HG02759 (cell line): ENCODE measurements at regions not wholly inside any gene's neighbourhood (a gene's known extent, or its start where the extent isn't known, plus 50 kb on each side); places are given as distances from the start of the nearest gene placed in this dataset.
"Not testable (repeated sequence)": the region's sequence is repeated elsewhere in the genome, so short reads cannot be mapped to it uniquely, and the experiment has no call there.

Source experiments
- ATAC-seq: cut with Tn5 transposase; IDR thresholded peaks from one replicate; pipeline ENCODE4 v1.9.1; 2021; ENCODE audit warnings: mild to moderate bottlenecking, moderate library complexity; ENCODE audit not compliant: unreplicated experiment

DNA sequence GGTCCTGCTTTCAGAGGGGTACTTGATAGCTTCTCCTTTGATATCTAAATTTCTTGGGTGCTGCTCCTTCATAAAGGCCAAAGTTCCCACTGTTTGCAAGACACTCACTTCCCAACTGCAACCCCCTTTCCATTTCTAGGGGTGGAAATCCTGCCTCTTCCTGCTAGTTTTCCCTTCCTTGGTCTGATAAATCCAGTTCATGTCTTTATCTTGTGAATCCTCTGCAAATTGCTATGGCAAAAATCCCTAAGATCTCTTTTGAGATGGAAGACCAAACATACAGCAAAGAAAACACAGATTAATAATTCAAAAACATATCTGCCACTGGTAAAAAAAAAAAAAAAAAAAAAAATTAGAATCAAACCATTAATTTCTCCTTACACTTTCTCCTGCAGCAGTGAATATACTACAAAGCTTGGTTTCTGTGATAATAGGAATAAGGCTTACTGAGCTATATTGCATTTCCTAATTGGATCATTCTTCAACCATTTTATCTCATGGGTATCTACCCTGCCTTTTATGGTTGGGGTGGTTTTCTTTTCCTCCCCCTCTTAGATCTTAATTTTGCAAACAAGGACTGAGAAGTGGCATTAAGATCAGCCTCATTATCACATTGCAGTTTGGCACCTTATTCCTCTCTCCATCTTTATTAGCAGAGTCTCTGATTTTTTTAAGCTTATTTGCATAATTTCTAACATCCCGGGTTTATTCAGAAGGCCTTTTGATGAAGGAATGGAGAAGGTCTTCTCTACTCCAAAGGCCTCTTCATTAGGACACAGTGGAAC, 439.1 kb downstream of the XYLT1 start:
- no peak for ATAC-seq

DNA sequence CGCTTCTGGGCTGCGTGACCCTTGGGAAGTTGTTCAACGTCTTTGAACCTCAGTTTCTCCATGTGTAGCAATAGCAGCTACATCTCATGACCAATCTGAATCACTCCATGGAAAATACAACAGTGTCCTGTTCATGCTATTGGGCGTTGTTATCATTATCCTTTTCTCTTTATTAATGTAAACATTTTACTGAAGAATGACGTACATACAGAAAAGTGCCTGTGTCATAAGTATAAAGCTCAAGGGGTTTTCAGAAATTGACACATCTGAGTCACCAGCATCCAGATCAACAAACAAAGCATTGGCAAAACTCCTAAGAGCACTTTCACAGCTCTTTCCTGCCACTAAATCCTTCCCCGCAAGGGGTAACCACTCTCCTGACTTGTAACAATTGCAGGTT, 438.4 kb downstream of the XYLT1 start:
- ATAC-seq: no peak

DNA sequence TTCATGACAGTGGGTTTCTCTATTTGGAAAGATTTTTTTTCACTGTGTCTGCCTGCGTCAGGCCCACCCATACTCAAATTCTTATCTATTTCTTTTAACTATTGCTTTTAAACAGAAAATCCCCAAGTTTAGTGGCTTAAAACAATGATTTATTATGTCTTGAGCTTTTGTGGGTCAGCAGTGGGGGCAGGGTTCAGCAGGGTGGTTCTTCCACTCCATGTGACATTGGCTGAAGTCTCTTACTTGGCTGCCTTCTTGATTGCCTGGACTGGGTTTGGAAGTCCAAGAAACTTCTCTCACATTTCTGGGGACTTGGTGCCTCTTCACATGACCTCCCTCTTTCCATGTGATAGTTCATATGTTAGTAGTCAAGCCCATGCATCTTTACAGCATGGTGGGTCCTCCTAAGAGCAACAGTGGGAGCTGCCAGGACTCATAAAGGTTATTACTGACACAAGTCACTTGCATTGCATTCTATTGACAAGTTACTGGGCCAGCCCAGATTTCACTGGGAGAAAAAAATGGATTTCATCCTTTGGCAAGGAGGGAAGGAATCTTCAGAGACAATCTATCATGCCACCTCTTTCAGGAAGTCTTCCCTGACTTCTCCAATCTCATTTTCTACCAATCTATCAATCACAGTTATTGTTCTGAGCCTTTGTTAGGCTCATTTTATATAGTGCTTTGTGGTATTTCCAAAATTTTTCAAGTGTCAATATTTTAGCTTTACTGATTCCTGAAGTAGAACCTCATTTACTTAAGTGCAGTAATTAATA, 436.1 kb downstream of the XYLT1 start:
- ATAC-seq: no peak

DNA sequence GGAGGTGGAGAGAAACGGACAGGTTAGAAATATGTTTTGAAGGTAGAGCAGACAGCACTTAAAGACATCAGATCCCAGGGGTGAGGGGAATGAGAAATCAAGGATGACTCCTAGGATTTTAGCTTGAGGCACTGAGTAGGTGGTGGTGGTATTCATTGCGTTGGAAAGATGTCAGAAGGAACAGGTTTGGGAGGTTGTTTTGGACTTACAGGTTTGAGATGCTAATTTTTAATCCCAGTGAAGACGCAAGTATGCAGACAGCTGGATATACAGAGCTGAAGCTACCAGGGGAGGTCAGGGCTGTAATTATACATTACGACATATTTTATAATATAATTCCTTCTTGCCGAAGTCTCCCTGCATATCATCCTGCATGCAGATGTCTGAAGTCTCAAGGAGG, 433.3 kb downstream of the XYLT1 start:
- ATAC-seq: no peak

DNA sequence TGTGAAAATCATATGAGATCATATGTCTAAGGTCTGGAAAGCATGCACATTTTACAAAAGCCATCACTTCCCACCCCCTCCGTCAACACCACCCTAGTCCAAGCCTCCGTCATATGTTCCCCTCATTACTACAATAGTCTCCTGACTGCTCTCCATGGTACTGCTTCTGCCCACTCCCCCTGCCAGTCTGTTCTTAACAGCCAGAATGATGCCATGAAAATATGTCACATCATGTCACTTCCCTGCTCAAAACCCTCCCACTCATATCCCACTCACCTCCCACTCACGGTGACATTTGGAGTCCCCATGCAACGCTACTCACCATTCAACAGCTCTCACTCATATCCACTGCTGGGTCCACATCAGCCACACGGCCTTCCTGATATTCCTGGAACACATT, 432.3 kb downstream of the XYLT1 start:
- ATAC-seq: no peak

DNA sequence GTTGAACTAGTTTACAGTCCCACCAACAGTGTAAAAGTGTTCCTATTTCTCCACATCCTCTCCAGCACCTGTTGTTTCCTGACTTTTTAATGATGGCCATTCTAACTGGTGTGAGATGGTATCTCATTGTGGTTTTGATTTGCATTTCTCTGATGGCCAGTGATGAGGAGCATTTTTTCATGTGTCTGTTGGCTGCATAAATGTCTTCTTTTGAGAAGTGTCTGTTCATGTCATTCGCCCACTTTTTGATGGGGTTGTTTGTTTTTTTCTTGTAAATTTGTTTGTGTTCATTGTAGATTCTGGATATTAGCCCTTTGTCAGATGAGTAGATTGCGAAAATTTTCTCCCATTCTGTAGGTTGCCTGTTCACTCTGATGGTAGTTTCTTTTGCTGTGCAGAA, 421.7 kb downstream of the XYLT1 start:
- not testable (repeated sequence) for ATAC-seq

DNA sequence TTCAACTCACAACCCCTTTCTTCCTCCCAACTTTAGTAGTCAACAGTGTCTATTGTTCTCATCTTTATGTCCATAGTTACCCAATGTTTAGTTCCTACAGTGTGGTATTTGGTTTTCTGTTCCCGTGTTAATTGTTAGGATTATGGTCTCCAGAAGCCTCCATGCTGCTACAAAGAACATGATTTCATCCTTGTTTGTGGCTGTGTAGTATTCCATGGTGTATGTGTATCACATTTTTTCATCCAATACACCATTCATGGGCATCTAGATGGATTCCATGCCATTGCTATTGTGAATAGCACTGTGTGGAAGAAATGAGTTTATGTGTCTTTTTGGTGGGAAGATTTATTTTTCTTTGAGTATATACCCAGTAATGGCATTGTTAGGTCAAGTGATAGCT, 420.3 kb downstream of the XYLT1 start:
- no peak for ATAC-seq
